Karpas-422 (cell line): ENCODE measurements at regions not wholly inside any gene's neighbourhood (a gene's known extent, or its start where the extent isn't known, plus 50 kb on each side); places are given as distances from the start of the nearest gene placed in this dataset.

ENCODE experiments used
- DNase-seq: peaks from one replicate; pipeline ENCODE4 v3.0.0-alpha.2; 2015
- H2AFZ ChIP-seq: fragments of 200-600 bp; sonication (generic); 2 replicates; pipeline ENCODE4 v1.6.1; 2014; ENCODE audit warnings: antibody characterized with exemption, low read length, mixed read lengths
- H3K27ac ChIP-seq: fragments of 200-600 bp; sonication (generic); 2 replicates; pipeline ENCODE4 v1.5.1; 2014; ENCODE audit warnings: mild to moderate bottlenecking, low read length, moderate library complexity
- H3K27me3 ChIP-seq: fragments of 200-600 bp; sonication (generic); 2 replicates; pipeline ENCODE4 v1.6.1; 2014; ENCODE audit warnings: low read length, mixed read lengths
- H3K36me3 ChIP-seq: fragments of 200-600 bp; sonication (generic); 2 replicates; pipeline ENCODE4 v1.6.1; 2014; ENCODE audit warnings: low read length, mixed read lengths; ENCODE audit not compliant: insufficient read depth
- H3K4me1 ChIP-seq: fragments of 200-600 bp; sonication (generic); 2 replicates; pipeline ENCODE4 v1.6.1; 2014; ENCODE audit warnings: mild to moderate bottlenecking, low read length, mixed read lengths
- H3K4me2 ChIP-seq: fragments of 200-600 bp; sonication (generic); 2 replicates; pipeline ENCODE4 v1.6.1; 2014; ENCODE audit warnings: low read length, low read depth, mild to moderate bottlenecking; ENCODE audit not compliant: poor library complexity, severe bottlenecking
- H3K4me3 ChIP-seq: fragments of 200-600 bp; sonication (generic); 2 replicates; pipeline ENCODE4 v1.5.1; 2014; ENCODE audit warnings: mild to moderate bottlenecking, antibody characterized with exemption, low read length, mixed read lengths
- H3K79me2 ChIP-seq: fragments of 200-600 bp; sonication (generic); 2 replicates; pipeline ENCODE4 v1.6.1; 2014; ENCODE audit warnings: mild to moderate bottlenecking, low read length, mixed read lengths
- H3K9ac ChIP-seq: fragments of 200-600 bp; sonication (generic); 2 replicates; pipeline ENCODE4 v1.6.0; 2014; ENCODE audit warnings: low read length
- H3K9me2 ChIP-seq: fragments of 200-600 bp; sonication (generic), shearing (Covaris generic); replicated peaks from 2 replicates; pipeline ENCODE4 v1.6.0; 2014; ENCODE audit warnings: mild to moderate bottlenecking, low read length, moderate library complexity; ENCODE audit not compliant: insufficient read depth
- H3K9me3 ChIP-seq: fragments of 300-700, 200-600 bp; sonication (generic); 2 replicates; pipeline ENCODE4 v1.6.1; 2014; ENCODE audit warnings: low read length, mixed read lengths
- H4K20me1 ChIP-seq: fragments of 200-600 bp; sonication (generic); 2 replicates; pipeline ENCODE4 v1.6.1; 2014; ENCODE audit warnings: mild to moderate bottlenecking, antibody characterized with exemption, low read length, low read depth; ENCODE audit not compliant: insufficient read depth

DNA sequence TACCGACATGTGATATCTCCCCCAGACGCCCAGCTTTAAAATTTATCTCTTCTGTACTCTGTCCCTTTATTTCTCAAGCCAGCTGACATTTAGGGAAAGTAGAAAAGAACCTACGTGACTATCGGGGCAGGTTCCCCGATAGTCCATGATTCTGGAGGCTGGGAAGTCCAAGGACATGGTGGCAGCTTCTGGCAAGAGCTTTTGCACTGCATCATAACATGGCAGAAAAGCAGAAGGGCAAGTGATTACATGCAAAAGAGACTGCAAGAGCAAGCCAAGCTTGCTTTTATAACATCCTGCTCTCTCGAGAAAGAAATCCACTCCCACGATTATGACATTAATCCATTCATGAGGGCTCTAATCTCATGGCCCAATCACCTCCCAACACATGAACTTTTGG lies 113.2 kb downstream of the CD164 start:
- no peak for DNase-seq
- Histone ChIP-seq H3K36me3 (no peaks in the 10 kb centered on the region), H3K4me3 (no peak overlapping the region), H3K9me3 (no peaks in the 10 kb centered on the region), H3K27ac (no peak overlapping the region), H3K4me1 (no peaks in the 10 kb centered on the region), H3K79me2 (no peaks in the 10 kb centered on the region), H2AFZ (no peak overlapping the region), H3K4me2 (no peak overlapping the region), H3K27me3 (no peaks in the 10 kb centered on the region), H4K20me1 (no peaks in the 10 kb centered on the region), H3K9me2 (no peaks in the 10 kb centered on the region), H3K9ac (no peak overlapping the region)

DNA sequence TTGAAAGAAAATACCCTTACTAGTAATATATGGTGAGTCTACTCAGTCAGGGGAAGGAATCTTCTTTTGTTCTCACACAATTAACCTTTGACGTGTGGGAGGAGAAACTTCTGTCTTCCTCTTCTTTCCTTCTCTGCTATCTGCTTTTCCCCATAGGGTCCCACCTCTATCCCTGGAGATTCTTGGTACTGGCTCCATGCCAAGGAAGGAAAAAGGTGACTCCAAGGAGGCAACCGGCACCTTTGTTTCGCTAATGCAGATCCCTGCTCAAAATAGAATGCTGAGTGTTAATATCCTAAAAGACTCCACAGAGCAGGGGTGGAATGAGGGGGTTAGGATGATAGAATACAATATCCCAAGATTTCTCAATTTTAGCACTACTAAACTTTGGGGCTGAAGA lies 116.7 kb downstream of the CD164 start:
- Histone ChIP-seq H3K9ac (no peak overlapping the region), H3K27me3 (no peaks in the 10 kb centered on the region), H3K9me3 (no peaks in the 10 kb centered on the region), H4K20me1 (no peaks in the 10 kb centered on the region), H3K9me2 (no peaks in the 10 kb centered on the region), H3K79me2 (no peaks in the 10 kb centered on the region), H2AFZ (no peak overlapping the region), H3K27ac (no peak overlapping the region), H3K4me2 (no peak overlapping the region), H3K36me3 (no peaks in the 10 kb centered on the region), H3K4me3 (no peak overlapping the region), H3K4me1 (no peaks in the 10 kb centered on the region; the same call in 1 of the 2 replicates)
- DNase-seq, result no peak

DNA sequence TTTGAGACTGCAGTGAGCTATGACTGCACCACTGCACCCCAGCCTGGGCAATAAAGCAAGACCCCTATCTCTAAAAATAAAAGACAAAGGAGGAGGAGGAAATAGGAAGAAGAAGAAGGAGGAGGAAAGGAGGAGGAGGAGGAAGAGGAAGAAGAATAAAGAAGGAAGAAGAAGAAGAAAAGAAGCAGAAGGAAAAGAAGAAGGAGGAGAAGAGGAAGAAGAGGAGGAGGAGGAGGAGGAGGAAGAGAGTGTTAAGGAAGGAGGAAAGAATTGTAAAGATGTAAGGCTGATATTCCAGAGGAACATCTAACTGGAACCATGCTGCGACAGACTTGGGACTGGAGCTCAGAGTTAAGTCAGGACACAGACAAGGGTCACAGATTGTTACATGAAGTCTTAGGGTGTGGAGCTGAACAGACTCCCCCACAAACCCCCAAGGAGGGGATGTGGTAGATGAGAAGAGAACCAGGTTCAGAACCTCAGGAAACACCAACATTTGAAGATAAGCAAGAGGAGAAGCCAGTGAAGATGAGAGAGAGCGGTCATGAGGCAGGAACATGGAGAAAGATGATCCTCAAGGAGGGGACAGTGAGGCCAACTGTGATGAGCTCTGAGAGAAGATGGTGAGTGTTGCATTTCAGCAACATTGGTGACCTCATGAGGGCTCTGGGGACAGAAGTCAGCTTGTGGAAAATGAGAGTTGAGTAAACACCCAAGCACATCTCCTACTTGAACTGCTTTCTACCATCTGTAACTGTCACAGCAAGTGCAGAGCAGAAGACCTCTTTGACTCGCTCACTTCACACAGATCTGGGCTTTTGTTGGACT lies 118.2 kb downstream of the CD164 start:
- Histone ChIP-seq H3K9me2 (no peaks in the 10 kb centered on the region), H3K4me2 (no peak overlapping the region), H2AFZ (no peak overlapping the region), H3K9ac (no peak overlapping the region), H3K27me3 (no peaks in the 10 kb centered on the region), H3K9me3 (no peaks in the 10 kb centered on the region), H3K79me2 (no peaks in the 10 kb centered on the region), H3K4me3 (no peak overlapping the region), H4K20me1 (no peaks in the 10 kb centered on the region), H3K4me1 (no peaks in the 10 kb centered on the region; the same call in 1 of the 2 replicates), H3K27ac (no peak overlapping the region), H3K36me3 (no peaks in the 10 kb centered on the region)
- no peak for DNase-seq

DNA sequence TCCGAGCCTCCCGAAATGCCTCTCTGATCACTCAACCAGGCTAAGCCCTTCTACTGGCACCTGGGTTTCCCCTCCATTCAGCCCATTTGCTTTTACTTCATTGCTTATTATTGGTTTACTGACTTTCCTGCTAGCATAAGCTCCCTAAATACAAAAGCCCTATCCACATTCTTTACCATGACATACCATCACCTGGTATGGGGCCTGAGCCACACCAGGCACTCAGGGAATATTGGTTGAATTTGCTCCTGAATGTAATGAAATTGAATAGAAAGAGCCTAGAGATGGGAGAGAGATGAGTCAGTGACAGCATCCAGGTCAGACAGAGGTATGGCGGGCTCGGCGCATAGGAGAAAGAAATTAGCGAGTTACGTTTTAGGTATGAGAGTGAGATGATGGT lies 120.0 kb downstream of the CD164 start:
- Histone ChIP-seq H3K27ac (no peak overlapping the region), H2AFZ (no peak overlapping the region), H3K9me2 (no peaks in the 10 kb centered on the region), H3K9ac (no peak overlapping the region), H3K4me1 (no peaks in the 10 kb centered on the region; the same call in 1 of the 2 replicates), H3K27me3 (no peaks in the 10 kb centered on the region), H3K4me3 (no peak overlapping the region), H3K4me2 (no peak overlapping the region), H3K9me3 (no peaks in the 10 kb centered on the region), H3K36me3 (no peaks in the 10 kb centered on the region), H4K20me1 (no peaks in the 10 kb centered on the region), H3K79me2 (no peaks in the 10 kb centered on the region)
- DNase-seq, result no peak

DNA sequence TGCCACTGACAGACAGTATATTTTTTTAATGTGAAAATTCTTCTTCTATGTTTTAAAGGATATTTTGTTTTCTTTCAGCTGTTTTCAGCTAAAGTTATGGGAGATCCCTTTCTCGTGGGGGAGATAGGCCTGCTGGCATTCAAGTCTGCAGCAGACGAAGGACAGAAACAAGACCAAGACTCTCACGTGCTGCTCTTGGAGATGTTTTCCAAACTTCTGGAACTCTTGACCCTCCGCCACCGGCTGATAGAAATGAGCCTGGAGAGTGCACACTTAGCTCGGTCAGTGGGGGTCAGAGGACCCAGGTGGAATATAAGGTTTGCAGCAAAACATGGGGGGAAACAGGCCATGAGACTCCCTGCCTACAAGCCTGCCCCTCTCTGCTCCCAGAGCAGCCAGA lies 120.5 kb downstream of the CD164 start:
- DNase-seq, result no peak
- Histone ChIP-seq H3K4me1 (no peaks in the 10 kb centered on the region; the same call in 1 of the 2 replicates), H4K20me1 (no peaks in the 10 kb centered on the region), H3K36me3 (no peaks in the 10 kb centered on the region), H3K27me3 (no peaks in the 10 kb centered on the region), H3K79me2 (no peaks in the 10 kb centered on the region), H3K27ac (no peak overlapping the region), H3K9me3 (no peaks in the 10 kb centered on the region), H3K4me2 (no peak overlapping the region), H3K9me2 (no peaks in the 10 kb centered on the region), H3K4me3 (no peak overlapping the region), H2AFZ (no peak overlapping the region), H3K9ac (no peak overlapping the region)

DNA sequence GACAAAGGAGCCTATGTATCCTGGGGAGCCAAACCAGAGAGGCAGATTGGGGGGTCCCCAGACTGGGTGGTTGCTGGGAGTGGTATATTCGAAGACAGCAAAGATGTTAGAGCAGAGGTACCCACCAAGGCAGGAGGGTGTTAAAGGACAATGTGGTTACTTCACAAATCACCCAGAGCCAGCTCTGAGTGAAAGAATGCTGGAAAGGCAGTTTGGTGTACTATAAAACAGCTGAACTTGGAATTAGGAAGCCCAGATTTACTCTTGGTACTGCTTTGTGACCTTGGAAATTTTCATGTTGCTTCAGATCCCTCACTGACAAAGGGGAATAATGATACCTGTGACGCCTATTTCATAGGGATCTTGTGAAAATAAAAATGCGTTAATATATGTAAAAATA lies 121.6 kb downstream of the CD164 start:
- H3K36me3 ChIP-seq, result no peaks in the 10 kb centered on the region
- no peaks in the 10 kb centered on the region for H3K9me3 ChIP-seq
- H3K4me2 ChIP-seq, result no peak overlapping the region
- H3K4me1 ChIP-seq, result no peaks in the 10 kb centered on the region; the same call in 1 of the 2 replicates
- no peak overlapping the region for H2AFZ ChIP-seq
- H3K27ac ChIP-seq, result no peak overlapping the region
- no peak overlapping the region for H3K4me3 ChIP-seq
- no peak overlapping the region for H3K9ac ChIP-seq
- no peaks in the 10 kb centered on the region for H3K79me2 ChIP-seq
- H4K20me1 ChIP-seq, result no peaks in the 10 kb centered on the region
- DNase-seq, result no peak
- H3K27me3 ChIP-seq, result no peaks in the 10 kb centered on the region
- no peaks in the 10 kb centered on the region for H3K9me2 ChIP-seq

DNA sequence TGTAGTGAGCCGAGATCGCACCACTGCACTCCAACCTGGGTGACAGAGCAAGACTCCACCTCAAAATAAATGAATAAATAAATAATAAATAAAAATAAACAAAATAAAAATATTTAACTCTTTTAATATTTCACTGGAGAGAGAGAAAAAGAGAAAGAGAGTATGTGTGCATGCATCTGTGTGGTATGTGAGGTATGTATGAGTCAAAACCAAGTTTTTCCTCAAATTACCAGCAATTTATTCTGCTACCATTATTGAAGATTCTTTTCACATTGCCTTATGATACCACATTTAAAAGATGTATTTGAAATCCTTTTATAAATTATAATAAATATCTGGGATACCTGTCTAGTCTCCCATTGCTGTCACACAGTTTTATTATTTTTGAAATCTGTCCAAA lies 122.1 kb downstream of the CD164 start:
- Histone ChIP-seq H3K36me3 (no peaks in the 10 kb centered on the region), H3K27ac (no peak overlapping the region), H4K20me1 (no peaks in the 10 kb centered on the region), H3K9ac (no peak overlapping the region), H3K4me2 (no peak overlapping the region), H3K4me1 (no peaks in the 10 kb centered on the region; the same call in 1 of the 2 replicates), H3K9me3 (no peaks in the 10 kb centered on the region), H2AFZ (no peak overlapping the region), H3K79me2 (no peaks in the 10 kb centered on the region), H3K9me2 (no peaks in the 10 kb centered on the region), H3K27me3 (no peaks in the 10 kb centered on the region), H3K4me3 (no peak overlapping the region)
- DNase-seq, result no peak

DNA sequence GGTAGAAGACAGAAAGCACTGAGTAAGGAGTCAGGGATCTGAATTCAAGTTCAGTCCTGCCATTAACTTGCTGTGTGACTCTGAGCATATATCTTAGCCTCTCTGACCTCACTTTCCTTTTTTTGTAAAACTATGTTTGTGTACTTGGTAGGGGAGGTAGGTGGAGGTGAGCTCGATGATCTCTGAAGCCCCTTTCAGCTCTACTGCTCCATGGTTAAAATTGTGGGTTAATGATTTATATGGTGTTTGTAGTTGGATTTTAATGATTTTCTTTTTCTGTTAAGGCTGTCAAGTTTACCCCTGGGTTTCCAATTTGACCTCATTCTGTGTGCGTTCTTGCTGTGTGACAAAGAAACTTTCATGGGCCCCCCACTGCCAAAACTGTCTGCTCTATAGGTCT lies 124.1 kb downstream of the CD164 start:
- no peak overlapping the region for H3K27ac ChIP-seq
- no peaks in the 10 kb centered on the region; the same call in 1 of the 2 replicates for H3K4me1 ChIP-seq
- H3K4me2 ChIP-seq, result no peak overlapping the region
- H3K27me3 ChIP-seq, result no peaks in the 10 kb centered on the region
- H3K9ac ChIP-seq, result no peak overlapping the region
- H3K9me3 ChIP-seq, result no peaks in the 10 kb centered on the region
- no peak overlapping the region for H3K4me3 ChIP-seq
- no peak for DNase-seq
- H3K36me3 ChIP-seq, result no peaks in the 10 kb centered on the region
- no peaks in the 10 kb centered on the region for H4K20me1 ChIP-seq
- H3K9me2 ChIP-seq, result no peaks in the 10 kb centered on the region
- no peak overlapping the region for H2AFZ ChIP-seq
- no peaks in the 10 kb centered on the region for H3K79me2 ChIP-seq
